ENCODE measurements at regions not wholly inside any gene's neighbourhood (a gene's known extent, or its start where the extent isn't known, plus 50 kb on each side); places are given as distances from the start of the nearest gene placed in this dataset.
"Not testable (repeated sequence)": the region's sequence is repeated elsewhere in the genome, so short reads cannot be mapped to it uniquely, and the experiment has no call there.

- Histone ChIP-seq H3K27ac (ENCODE audit: low read depth, low read length) (no peak overlapping the region), H3K27me3 (ENCODE audit: control insufficient read depth, insufficient read depth, low read length) (no peaks in the 10 kb centered on the region), H3K9me3 (ENCODE audit: control insufficient read depth, insufficient read depth, low read length) (no peaks in the 10 kb centered on the region), H3K4me3 (ENCODE audit: low read depth, low read length) (no peak overlapping the region), H3K4me1 (ENCODE audit: control insufficient read depth, insufficient read depth, low read length) (peaks cover under 1% of the 10 kb centered on the region; the same call in 1 of the 2 replicates), H3K9ac (ENCODE audit: low read depth, low read length) (no peak overlapping the region), H3K36me3 (ENCODE audit: control insufficient read depth, insufficient read depth, low read length) (no peaks in the 10 kb centered on the region)
Measured at GRCh38 chr14:55913324-55914025, 204.7 kb upstream of the PELI2 start.

GRCh38 chr14:55914771-55915170 is 203.4 kb upstream of the PELI2 start:
- Histone ChIP-seq H3K4me1 (ENCODE audit: control insufficient read depth, insufficient read depth, low read length) (no peaks in the 10 kb centered on the region), H3K27me3 (ENCODE audit: control insufficient read depth, insufficient read depth, low read length) (no peaks in the 10 kb centered on the region), H3K36me3 (ENCODE audit: control insufficient read depth, insufficient read depth, low read length) (no peaks in the 10 kb centered on the region)

GRCh38 chr14:55915456-55915855 is 202.8 kb upstream of the PELI2 start:
- Histone ChIP-seq H3K4me1 (ENCODE audit: control insufficient read depth, insufficient read depth, low read length) (no peaks in the 10 kb centered on the region), H3K36me3 (ENCODE audit: control insufficient read depth, insufficient read depth, low read length) (no peaks in the 10 kb centered on the region), H3K27me3 (ENCODE audit: control insufficient read depth, insufficient read depth, low read length) (no peaks in the 10 kb centered on the region), H3K4me3 (ENCODE audit: low read depth, low read length) (no peak overlapping the region), H3K9me3 (ENCODE audit: control insufficient read depth, insufficient read depth, low read length) (no peaks in the 10 kb centered on the region), H3K27ac (ENCODE audit: low read depth, low read length) (no peak overlapping the region), H3K9ac (ENCODE audit: low read depth, low read length) (no peak overlapping the region)

More at GRCh38 chr14:55914771-55915170, 203.4 kb upstream of the PELI2 start:
- Histone ChIP-seq H3K9me3 (ENCODE audit: control insufficient read depth, insufficient read depth, low read length) (no peaks in the 10 kb centered on the region), H3K27ac (ENCODE audit: low read depth, low read length) (no peak overlapping the region), H3K4me3 (ENCODE audit: low read depth, low read length) (no peak overlapping the region), H3K9ac (ENCODE audit: low read depth, low read length) (no peak overlapping the region)

GRCh38 chr14:55919800-55920199 is 198.4 kb upstream of the PELI2 start:
- H3K4me3 ChIP-seq (ENCODE audit: low read depth, low read length); H3K4me1 ChIP-seq (ENCODE audit: control insufficient read depth, insufficient read depth, low read length); H3K36me3 ChIP-seq (ENCODE audit: control insufficient read depth, insufficient read depth, low read length); H3K9me3 ChIP-seq (ENCODE audit: control insufficient read depth, insufficient read depth, low read length); H3K27me3 ChIP-seq (ENCODE audit: control insufficient read depth, insufficient read depth, low read length); H3K27ac ChIP-seq (ENCODE audit: low read depth, low read length); H3K9ac ChIP-seq (ENCODE audit: low read depth, low read length): not testable (repeated sequence)

GRCh38 chr14:55921511-55921910 is 196.7 kb upstream of the PELI2 start:
- no peaks in the 10 kb centered on the region for H3K9me3 ChIP-seq (ENCODE audit: control insufficient read depth, insufficient read depth, low read length)

GRCh38 chr14:55926007-55926406 is 192.2 kb upstream of the PELI2 start:
- Histone ChIP-seq H3K4me3 (ENCODE audit: low read depth, low read length) (no peak overlapping the region), H3K27ac (ENCODE audit: low read depth, low read length) (no peak overlapping the region), H3K36me3 (ENCODE audit: control insufficient read depth, insufficient read depth, low read length) (no peaks in the 10 kb centered on the region), H3K9ac (ENCODE audit: low read depth, low read length) (no peak overlapping the region), H3K9me3 (ENCODE audit: control insufficient read depth, insufficient read depth, low read length) (no peaks in the 10 kb centered on the region), H3K27me3 (ENCODE audit: control insufficient read depth, insufficient read depth, low read length) (no peaks in the 10 kb centered on the region), H3K4me1 (ENCODE audit: control insufficient read depth, insufficient read depth, low read length) (peaks cover 14% of the 10 kb centered on the region)

More at GRCh38 chr14:55921511-55921910, 196.7 kb upstream of the PELI2 start:
- H3K4me3 ChIP-seq (ENCODE audit: low read depth, low read length), result no peak overlapping the region
- no peak overlapping the region for H3K27ac ChIP-seq (ENCODE audit: low read depth, low read length)
- H3K4me1 ChIP-seq (ENCODE audit: control insufficient read depth, insufficient read depth, low read length), result peaks cover 11% of the 10 kb centered on the region
- H3K27me3 ChIP-seq (ENCODE audit: control insufficient read depth, insufficient read depth, low read length), result no peaks in the 10 kb centered on the region
- H3K9ac ChIP-seq (ENCODE audit: low read depth, low read length), result no peak overlapping the region
- H3K36me3 ChIP-seq (ENCODE audit: control insufficient read depth, insufficient read depth, low read length), result no peaks in the 10 kb centered on the region

- Histone ChIP-seq H3K4me3 (ENCODE audit: low read depth, low read length) (no peak overlapping the region), H3K27me3 (ENCODE audit: control insufficient read depth, insufficient read depth, low read length) (no peaks in the 10 kb centered on the region), H3K36me3 (ENCODE audit: control insufficient read depth, insufficient read depth, low read length) (no peaks in the 10 kb centered on the region), H3K27ac (ENCODE audit: low read depth, low read length) (no peak overlapping the region), H3K9ac (ENCODE audit: low read depth, low read length) (no peak overlapping the region), H3K4me1 (ENCODE audit: control insufficient read depth, insufficient read depth, low read length) (peaks cover 14% of the 10 kb centered on the region), H3K9me3 (ENCODE audit: control insufficient read depth, insufficient read depth, low read length) (no peaks in the 10 kb centered on the region)
Measured at GRCh38 chr14:55927028-55927427, 191.2 kb upstream of the PELI2 start.

GRCh38 chr14:55928276-55928675 is 189.9 kb upstream of the PELI2 start:
- no peaks in the 10 kb centered on the region for H3K27me3 ChIP-seq (ENCODE audit: control insufficient read depth, insufficient read depth, low read length)
- H3K36me3 ChIP-seq (ENCODE audit: control insufficient read depth, insufficient read depth, low read length), result no peaks in the 10 kb centered on the region
- H3K4me1 ChIP-seq (ENCODE audit: control insufficient read depth, insufficient read depth, low read length), result peaks cover 14% of the 10 kb centered on the region
- H3K9ac ChIP-seq (ENCODE audit: low read depth, low read length), result no peak overlapping the region
- H3K4me3 ChIP-seq (ENCODE audit: low read depth, low read length), result no peak overlapping the region
- no peak overlapping the region for H3K27ac ChIP-seq (ENCODE audit: low read depth, low read length)
- no peaks in the 10 kb centered on the region for H3K9me3 ChIP-seq (ENCODE audit: control insufficient read depth, insufficient read depth, low read length)

GRCh38 chr14:55929136-55929535 is 189.1 kb upstream of the PELI2 start:
- peaks cover 14% of the 10 kb centered on the region for H3K4me1 ChIP-seq (ENCODE audit: control insufficient read depth, insufficient read depth, low read length)
- peaks cover 7% of the 10 kb centered on the region; the same call in 1 of the 2 replicates for H3K9me3 ChIP-seq (ENCODE audit: control insufficient read depth, insufficient read depth, low read length)
- no peaks in the 10 kb centered on the region for H3K36me3 ChIP-seq (ENCODE audit: control insufficient read depth, insufficient read depth, low read length)
- no peaks in the 10 kb centered on the region for H3K27me3 ChIP-seq (ENCODE audit: control insufficient read depth, insufficient read depth, low read length)
- H3K27ac ChIP-seq (ENCODE audit: low read depth, low read length), result no peak overlapping the region
- no peak overlapping the region for H3K4me3 ChIP-seq (ENCODE audit: low read depth, low read length)
- no peak overlapping the region for H3K9ac ChIP-seq (ENCODE audit: low read depth, low read length)

- H3K4me1 ChIP-seq (ENCODE audit: control insufficient read depth, insufficient read depth, low read length), result peaks cover 4% of the 10 kb centered on the region; the same call in 1 of the 2 replicates
- peaks cover 9% of the 10 kb centered on the region; the same call in 1 of the 2 replicates for H3K9me3 ChIP-seq (ENCODE audit: control insufficient read depth, insufficient read depth, low read length)
- no peak overlapping the region for H3K4me3 ChIP-seq (ENCODE audit: low read depth, low read length)
- H3K27ac ChIP-seq (ENCODE audit: low read depth, low read length), result no peak overlapping the region
- H3K27me3 ChIP-seq (ENCODE audit: control insufficient read depth, insufficient read depth, low read length), result no peaks in the 10 kb centered on the region
- H3K9ac ChIP-seq (ENCODE audit: low read depth, low read length), result no peak overlapping the region
- H3K36me3 ChIP-seq (ENCODE audit: control insufficient read depth, insufficient read depth, low read length), result no peaks in the 10 kb centered on the region
Measured at GRCh38 chr14:55930016-55930784, 188.0 kb upstream of the PELI2 start.

- Histone ChIP-seq H3K9ac (ENCODE audit: low read depth, low read length) (no peak overlapping the region), H3K9me3 (ENCODE audit: control insufficient read depth, insufficient read depth, low read length) (peaks cover 9% of the 10 kb centered on the region), H3K4me1 (ENCODE audit: control insufficient read depth, insufficient read depth, low read length) (peaks cover 10% of the 10 kb centered on the region), H3K27me3 (ENCODE audit: control insufficient read depth, insufficient read depth, low read length) (no peaks in the 10 kb centered on the region), H3K36me3 (ENCODE audit: control insufficient read depth, insufficient read depth, low read length) (no peaks in the 10 kb centered on the region), H3K27ac (ENCODE audit: low read depth, low read length) (no peak overlapping the region), H3K4me3 (ENCODE audit: low read depth, low read length) (no peak overlapping the region)
Measured at GRCh38 chr14:55936691-55937090, 181.5 kb upstream of the PELI2 start.
